GM19043 (cell line): ENCODE measurements at regions not wholly inside any gene's neighbourhood (a gene's known extent, or its start where the extent isn't known, plus 50 kb on each side); places are given as distances from the start of the nearest gene placed in this dataset.

Experiments
- ATAC-seq: cut with Tn5 transposase; IDR thresholded peaks from one replicate; pipeline ENCODE4 v1.9.1; 2021; ENCODE audit warnings: low read depth; ENCODE audit not compliant: unreplicated experiment

- ATAC-seq = no peak
Observed at GRCh38 chr10:3364768-3365480, 192.3 kb upstream of the PITRM1 start.

GRCh38 chr10:3363311-3364045 is 190.9 kb upstream of the PITRM1 start:
- no peak for ATAC-seq

DNA sequence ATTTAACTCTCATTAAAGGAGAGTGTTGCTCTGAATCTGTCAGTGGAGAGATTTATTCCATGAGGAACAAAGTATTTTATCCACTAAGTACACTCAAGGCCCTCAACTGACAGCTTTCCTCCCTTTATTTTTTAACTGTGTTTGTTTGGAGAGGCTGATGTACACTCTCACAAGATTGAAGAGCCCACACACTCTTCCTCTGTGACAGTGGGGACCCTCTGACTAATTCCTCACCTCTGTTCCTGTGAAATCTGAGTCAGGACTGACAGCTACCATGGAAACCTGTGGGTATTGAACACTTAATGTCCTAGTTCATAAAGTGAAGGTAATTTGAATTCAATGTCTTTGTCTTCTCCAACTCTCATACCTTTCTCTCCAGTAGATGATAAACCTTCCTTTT is 189.8 kb upstream of the PITRM1 start:
- no peak for ATAC-seq

GRCh38 chr10:3361640-3362039 is 189.1 kb upstream of the PITRM1 start:
- no peak for ATAC-seq

DNA sequence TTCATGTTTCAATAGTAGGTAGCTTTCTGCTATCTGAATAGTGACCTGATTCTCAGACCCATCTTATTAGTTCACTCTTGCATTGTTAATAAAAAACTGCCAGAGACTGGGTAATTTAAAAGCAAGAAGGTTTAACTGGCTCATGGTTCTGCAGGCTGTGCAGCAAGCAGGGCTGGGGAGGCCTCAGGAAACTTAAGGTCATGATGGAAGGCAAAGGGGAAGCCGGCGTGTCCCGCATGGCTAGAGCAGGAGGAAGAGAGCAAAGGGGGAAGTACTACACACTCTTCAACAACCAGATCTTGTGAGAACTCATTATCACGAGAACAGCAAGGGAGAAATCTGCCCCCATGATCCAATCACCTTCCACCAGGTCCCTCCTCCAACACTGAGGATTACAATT is 185.2 kb upstream of the PITRM1 start:
- ATAC-seq = no peak

DNA sequence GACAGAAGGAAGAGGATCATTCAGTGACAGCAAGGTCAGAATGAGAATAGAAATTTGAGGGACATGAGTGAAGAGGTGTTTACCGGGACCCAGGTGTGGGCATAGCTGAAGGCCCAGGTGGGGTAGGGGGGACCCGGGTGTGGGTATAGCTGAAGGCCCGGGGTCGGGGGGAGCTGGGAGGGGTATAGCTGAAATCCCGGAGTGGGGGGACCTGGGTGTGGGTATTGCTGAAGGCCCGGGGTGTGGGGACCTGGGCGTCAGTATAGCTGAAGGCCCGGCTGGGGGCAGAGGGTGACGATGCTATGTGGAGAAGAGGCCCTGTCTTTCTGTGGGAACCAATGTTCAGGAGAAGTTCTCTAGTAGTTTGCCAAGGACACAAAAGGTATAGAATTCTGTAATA is 183.0 kb upstream of the PITRM1 start:
- ATAC-seq = no peak

DNA sequence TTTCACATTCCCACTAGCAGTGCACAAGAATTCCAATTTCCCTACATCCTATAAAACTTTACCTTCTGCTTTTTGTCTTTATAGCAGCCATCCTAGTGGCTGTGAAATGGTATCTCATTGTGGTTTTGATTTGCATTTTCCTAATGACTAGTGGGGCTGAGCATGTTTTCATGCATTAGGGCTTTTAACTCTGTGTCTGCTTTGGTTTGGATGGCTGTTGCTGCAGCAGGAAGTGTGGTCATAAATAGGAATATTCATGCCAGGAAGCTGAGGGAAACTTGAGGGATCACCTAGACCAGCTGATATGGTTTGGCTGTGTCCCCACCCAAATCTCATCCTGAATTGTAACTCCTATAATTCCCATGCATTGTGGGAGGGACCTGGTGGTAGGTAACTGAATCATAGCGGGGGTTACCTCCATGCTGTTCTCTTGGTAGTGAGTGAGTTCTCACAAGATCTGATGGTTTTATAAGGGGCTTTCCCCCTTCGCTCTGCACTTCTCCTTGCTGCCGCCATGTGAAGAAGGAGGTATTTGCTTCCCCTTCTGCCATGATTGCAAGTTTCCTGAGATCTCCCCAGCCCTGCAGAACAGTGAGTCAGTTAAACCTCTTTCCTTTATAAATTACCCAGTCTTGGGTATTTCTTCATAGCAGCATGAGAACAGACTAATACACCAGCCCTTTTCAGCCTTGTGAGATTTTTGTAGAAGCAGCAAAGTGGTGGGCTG is 181.8 kb upstream of the PITRM1 start:
- no peak for ATAC-seq

DNA sequence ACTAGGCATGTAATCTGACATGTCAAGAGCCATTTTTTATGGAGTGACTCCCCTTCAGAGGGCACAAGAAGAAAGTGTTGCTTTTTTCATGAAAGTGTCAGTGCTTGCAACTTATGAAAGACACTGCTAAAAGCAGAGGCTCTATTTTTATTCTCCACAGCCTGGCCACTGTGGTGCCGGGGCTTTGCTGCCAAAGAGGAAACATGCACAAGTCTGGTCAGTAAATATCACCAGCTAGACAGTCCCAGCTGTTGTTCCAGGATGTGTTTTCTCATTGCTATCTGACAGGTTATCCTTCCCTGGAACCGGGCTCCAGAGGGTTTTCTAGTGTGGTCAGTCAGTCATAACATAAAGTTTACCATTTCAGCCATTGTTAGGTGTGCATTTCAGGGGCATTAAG is 180.7 kb upstream of the PITRM1 start:
- ATAC-seq = no peak

- ATAC-seq = no peak
Observed at GRCh38 chr10:3350617-3351258, 178.2 kb upstream of the PITRM1 start.

DNA sequence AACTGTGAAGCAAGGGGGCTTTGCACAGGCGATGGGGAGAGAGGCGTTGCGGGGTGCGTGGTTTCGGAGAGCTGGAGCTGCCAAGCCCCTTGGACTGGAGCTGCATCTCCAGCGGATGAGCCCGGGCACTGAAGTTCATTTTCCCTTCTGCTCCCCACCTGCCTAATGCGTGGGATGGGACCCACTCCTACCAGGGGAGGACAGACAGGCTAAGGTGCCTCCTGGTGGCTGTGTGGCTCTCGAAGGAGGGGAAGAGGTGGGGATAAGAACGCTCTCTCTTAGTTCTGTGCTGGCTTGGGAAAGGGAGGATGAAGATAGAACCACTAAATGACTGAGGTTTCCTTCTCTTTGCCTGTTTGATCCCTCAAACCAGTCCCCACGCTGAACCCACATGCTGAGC is 177.6 kb upstream of the PITRM1 start:
- no peak for ATAC-seq

DNA sequence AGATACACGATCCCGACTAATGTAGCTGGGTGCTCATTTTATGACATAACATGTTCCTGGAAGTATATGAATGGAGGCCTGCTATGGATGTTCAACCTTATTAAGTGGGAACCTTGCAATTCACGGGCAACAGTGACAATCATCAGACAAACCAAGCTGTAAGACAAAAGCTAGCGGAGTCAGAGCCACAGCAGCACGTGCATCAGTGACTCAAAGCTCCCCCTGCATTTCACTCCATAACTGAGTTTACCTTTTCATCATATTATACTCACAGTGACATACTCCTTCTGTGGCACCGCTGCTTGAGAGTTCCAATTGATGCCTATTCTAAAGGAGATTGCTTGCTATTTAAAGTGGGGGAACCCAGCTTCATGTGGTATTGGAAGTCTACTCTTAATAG is 176.0 kb upstream of the PITRM1 start:
- ATAC-seq = no peak

DNA sequence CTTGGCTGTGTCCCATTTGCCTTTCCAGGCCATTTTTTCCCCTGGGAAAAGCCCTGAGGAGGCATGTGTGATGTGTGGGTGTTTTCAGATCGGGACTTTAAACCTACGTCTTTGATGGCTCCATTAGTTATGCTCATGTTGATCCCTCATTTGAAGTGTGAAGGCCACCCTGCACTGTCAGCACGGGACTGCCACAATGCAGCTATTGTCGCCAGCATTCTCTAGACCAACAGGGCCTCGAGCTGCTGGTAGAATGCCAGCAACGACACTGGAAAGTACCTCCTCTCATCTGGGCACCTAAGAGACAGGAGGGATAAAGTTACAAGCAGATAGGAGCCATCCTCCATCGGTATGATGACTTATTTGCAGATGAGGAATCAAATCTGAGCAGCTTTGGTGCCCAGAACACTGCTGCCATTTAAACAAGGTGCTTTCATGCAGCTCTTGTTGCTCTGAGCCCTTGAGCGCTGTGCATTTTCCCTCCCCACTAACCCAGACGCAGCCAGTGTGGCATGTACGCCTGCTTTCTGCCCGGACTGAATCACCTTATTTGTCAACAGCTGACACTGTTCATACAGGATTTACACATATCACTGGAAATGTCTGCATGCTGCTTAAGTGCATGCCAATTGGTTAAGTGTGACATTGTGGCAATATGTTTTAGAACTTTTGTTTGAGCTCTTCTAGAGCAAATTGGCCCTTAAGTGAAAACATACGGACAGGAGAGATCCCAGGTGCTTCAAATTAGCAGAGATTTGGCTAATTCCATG is 175.0 kb upstream of the PITRM1 start:
- ATAC-seq = no peak

- no peak for ATAC-seq
Observed at GRCh38 chr10:3346851-3347250, 174.3 kb upstream of the PITRM1 start.

- no peak for ATAC-seq
Observed at GRCh38 chr10:3342771-3343170, 170.2 kb upstream of the PITRM1 start.

DNA sequence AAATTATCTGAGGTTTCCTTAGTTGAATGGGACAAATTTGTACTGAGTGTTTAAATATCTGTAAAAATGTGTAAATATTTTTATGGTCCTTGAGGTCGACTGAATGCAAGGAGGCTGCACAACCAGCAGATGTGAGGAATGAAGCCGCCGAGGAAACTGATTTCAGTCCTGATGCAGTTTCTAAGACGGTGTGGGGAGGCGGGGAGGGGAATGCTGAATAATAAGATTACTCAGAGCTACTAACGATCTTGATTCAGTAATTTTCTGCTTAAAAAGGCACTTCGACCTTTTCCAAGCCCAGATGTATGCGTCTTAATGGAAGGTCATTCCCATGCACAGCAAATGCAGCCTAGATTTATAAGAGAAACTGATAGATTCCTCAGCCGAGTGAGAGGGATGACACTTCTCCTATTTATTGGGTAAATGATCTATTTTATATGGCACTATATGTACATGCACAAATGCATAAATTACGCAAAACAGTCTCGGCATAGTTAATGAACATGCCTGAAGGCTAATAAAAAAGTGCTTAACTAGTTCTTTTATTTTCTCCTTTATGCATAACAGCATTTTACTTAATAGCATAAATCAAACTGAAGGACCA is 167.6 kb upstream of the PITRM1 start:
- ATAC-seq = no peak

DNA sequence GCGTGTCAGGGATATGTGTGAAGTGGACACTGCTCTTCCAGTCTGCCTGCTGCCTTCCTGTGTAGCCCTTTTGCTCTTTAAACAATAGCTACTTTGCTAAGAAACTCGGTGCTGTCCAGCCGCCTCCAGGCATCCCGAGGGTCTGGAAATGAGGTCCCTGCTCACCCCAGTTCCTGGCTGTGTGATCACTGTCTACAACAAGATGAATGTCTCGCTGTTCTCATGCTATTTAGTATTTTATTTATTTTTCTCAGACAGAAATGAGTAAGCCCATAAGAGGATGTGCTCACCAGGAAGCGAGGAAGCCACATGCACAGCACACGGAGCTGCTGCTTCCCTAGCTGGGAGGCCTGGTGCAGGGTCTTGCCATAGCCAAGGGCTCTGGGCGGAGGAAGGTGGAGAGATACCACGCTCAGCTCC is 167.0 kb upstream of the PITRM1 start:
- ATAC-seq = no peak

DNA sequence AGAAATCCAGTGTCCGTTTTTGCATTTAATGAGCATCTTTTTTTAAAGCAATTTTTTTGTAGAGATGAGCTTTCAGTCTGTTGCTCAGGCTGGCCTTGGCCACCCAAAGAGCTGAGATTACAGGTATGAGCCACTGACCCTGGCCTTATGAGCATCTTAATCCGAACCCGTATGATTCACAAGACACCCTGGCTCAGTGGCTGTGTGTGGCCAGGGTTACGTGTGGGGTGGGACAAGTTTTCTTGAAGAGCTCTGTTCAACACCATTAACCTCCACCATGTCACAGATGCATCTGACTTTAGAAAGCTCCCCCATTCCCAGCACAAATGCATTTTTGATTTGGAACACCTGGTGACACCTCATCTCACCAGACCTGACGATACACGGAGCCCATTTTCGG is 166.5 kb upstream of the PITRM1 start:
- ATAC-seq = no peak

DNA sequence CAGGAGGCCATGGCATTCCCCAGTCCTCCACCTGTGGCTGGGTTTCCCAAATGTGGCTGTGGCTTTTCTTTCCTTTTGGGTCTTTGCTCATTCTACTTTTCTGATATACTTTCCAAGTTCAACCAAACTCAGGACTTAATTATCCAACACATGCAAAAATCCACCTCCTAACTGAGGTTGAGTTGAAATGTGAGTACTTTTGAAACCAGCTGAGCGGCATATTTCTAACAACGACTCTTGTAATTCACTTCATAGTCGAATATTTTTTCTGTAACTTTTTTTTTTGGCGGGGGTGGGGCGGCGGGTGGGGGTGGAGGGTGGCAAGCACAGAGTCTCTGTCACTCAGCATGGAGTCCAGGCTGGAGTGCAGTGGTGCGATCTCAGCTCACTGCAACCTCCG is 165.2 kb upstream of the PITRM1 start:
- no peak for ATAC-seq

- ATAC-seq = no peak
Observed at GRCh38 chr10:3336673-3337293, 164.2 kb upstream of the PITRM1 start.

GRCh38 chr10:3333426-3333825 is 160.8 kb upstream of the PITRM1 start:
- no peak for ATAC-seq
